Stimulated activated naive B cell treated with anti-CD40 and anti-IgM and Interleukin-4, amounts not matched to agents 10 μg/mL and 1 μg/mL and 100 μg/mL, for 72 hours (primary cell): ENCODE measurements at regions not wholly inside any gene's neighbourhood (a gene's known extent, or its start where the extent isn't known, plus 50 kb on each side); places are given as distances from the start of the nearest gene placed in this dataset.

Experiments used
- ATAC-seq, 2 donors: fragments of 150-1000 bp; cut with Tn5 transposase; replicated peaks; 2 replicates each; pipeline ENCODE4 v1.10.0; 2021; ENCODE audit warnings: moderate library complexity in 1 of 2
- DNase-seq: peaks from one replicate; pipeline ENCODE4 v3.0.0; 2021
- H3K27ac Mint-ChIP-seq: one replicate; pipeline ENCODE4 v1.8.0; 2022; ENCODE audit warnings: mild to moderate bottlenecking, mixed read lengths
- H3K27me3 Mint-ChIP-seq, 2 donors: one replicate each; pipeline ENCODE4 v1.8.0; 2022; ENCODE audit warnings: mixed read lengths in 2 of 2
- H3K36me3 Mint-ChIP-seq, 2 donors: one replicate each; pipeline ENCODE4 v1.8.0; 2022; ENCODE audit warnings: mixed read lengths in 2 of 2, mild to moderate bottlenecking in 1 of 2
- H3K4me1 Mint-ChIP-seq, 2 donors: one replicate each; pipeline ENCODE4 v1.8.0; 2022; ENCODE audit warnings: mixed read lengths in 2 of 2, mild to moderate bottlenecking in 1 of 2
- H3K4me3 Mint-ChIP-seq, 2 donors: one replicate each; pipeline ENCODE4 v1.8.0; 2022; ENCODE audit warnings: mild to moderate bottlenecking in 2 of 2, mixed read lengths in 2 of 2, moderate library complexity in 1 of 2
- H3K9me3 Mint-ChIP-seq, 2 donors: one replicate each; pipeline ENCODE4 v1.8.0; 2022; ENCODE audit warnings: mixed read lengths in 2 of 2, mild to moderate bottlenecking in 1 of 2

- H3K36me3 Mint-ChIP-seq: no peaks in the 10 kb centered on the region
- H3K4me1 Mint-ChIP-seq: no peaks in the 10 kb centered on the region
- ATAC-seq (no peak), DNase-seq (no peak)
- no peaks in the 10 kb centered on the region for H3K27me3 Mint-ChIP-seq
- H3K4me3 Mint-ChIP-seq: no peak overlapping the region
- no peaks in the 10 kb centered on the region for H3K9me3 Mint-ChIP-seq
- no peak overlapping the region for H3K27ac Mint-ChIP-seq
These were observed 53.1 kb upstream of the GIMD1 start for GRCh38 chr4:106421441-106422296.

- H3K27me3 Mint-ChIP-seq: no peaks in the 10 kb centered on the region
- no peaks in the 10 kb centered on the region for H3K36me3 Mint-ChIP-seq
- DNase-seq: no peak
- ATAC-seq: no peak
- H3K4me1 Mint-ChIP-seq: no peaks in the 10 kb centered on the region
- H3K9me3 Mint-ChIP-seq: no peaks in the 10 kb centered on the region
- no peak overlapping the region for H3K27ac Mint-ChIP-seq
- no peak overlapping the region for H3K4me3 Mint-ChIP-seq
These were observed 49.9 kb upstream of the GIMD1 start for GRCh38 chr4:106418444-106418843.
